ENCODE measurements at regions not wholly inside any gene's neighbourhood (a gene's known extent, or its start where the extent isn't known, plus 50 kb on each side); places are given as distances from the start of the nearest gene placed in this dataset.

DNA sequence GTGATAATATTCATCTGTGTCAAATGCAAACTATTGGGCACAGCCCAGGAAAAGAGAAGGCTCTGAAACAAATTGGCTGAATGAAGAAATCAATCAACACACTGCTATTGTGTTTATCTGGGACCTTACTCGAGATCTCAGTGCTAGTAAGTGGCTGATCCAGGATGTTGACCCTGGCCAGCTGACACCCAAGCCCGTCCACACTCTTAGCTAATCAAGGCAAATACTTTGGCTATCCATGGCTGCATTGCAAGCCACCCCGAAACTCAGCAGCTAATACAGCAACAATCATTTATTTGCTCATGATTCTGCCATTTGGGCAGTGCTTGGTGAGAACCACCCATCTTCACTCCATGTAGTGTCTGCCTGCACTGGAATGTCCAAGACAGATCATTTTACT lies 74.1 kb upstream of the UBE3A start:
- H3K4me1 Mint-ChIP-seq = no peaks in the 10 kb centered on the region
- CTCF ChIA-PET = no interaction called here
- H3K4me3 Mint-ChIP-seq = no peak overlapping the region

DNA sequence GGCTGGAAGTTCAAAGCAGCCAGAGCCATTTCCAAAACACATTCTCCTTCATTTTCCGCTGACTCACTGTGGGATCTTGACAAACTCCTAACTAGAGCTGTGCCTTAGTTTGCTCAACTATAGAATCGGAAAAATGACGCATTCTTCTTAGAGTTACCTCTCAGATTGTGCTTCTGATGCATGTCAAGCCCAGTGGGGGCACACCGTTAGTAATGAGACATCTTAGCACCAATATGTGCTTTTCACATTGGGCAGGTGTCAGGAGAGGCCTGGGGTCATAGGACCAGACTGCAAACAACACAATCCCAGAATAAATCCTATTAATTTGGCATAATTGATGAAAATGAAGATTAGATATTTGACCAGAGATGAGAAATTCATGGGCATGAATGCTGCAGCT lies 71.3 kb upstream of the UBE3A start:
- no peak for DNase-seq
- no peaks in the 10 kb centered on the region for H3K4me1 Mint-ChIP-seq
- CTCF ChIA-PET = interaction anchor here (1.0 to 1.4 kb wide), 2 partner anchors 424 to 751 kb away, joined by 3 to 7 read pairs; no protein-coding TSS in a partner anchor
- no peak overlapping the region for H3K27ac Mint-ChIP-seq
- H3K36me3 Mint-ChIP-seq (ENCODE audit: low read depth) = no peaks in the 10 kb centered on the region
- no peaks in the 10 kb centered on the region for H3K9me3 Mint-ChIP-seq
- POLR2A ChIA-PET = no interaction called here
- H3K4me3 Mint-ChIP-seq = no peak overlapping the region
- H3K27me3 Mint-ChIP-seq = no peaks in the 10 kb centered on the region

More for the DNA sequence above, 74.1 kb upstream of the UBE3A start:
- Mint-ChIP-seq H3K9me3 (no peaks in the 10 kb centered on the region), H3K36me3 (ENCODE audit: low read depth) (no peaks in the 10 kb centered on the region), H3K27me3 (no peaks in the 10 kb centered on the region), H3K27ac (no peak overlapping the region)
- POLR2A ChIA-PET = no interaction called here
- no peak for DNase-seq

DNA sequence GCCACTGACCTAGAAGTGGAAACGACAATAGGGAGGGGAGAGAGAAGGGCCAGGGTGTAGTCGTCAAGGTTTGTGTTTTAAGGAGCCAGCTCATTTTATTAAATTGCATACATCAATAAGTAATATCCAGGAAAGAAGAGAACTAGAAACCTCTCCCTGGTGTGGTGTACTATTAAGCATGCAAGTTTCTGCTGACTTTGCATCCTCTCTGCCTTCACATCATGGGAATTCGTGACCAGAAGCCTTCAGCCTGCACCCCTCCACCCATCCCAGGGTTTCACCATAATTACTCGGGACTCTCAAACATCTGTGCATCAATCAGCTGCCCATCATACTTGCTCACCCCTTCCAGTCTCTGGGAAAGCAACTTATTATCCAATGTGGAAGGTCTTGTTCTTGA lies 70.9 kb upstream of the UBE3A start:
- no peak overlapping the region for H3K27ac Mint-ChIP-seq
- ChIA-PET CTCF (interaction anchor here (1.0 to 2.4 kb wide), 2 partner anchors 424 to 751 kb away, joined by 3 to 17 read pairs; no protein-coding TSS in a partner anchor), POLR2A (no interaction called here)
- no peaks in the 10 kb centered on the region for H3K27me3 Mint-ChIP-seq
- H3K4me3 Mint-ChIP-seq = no peak overlapping the region
- no peaks in the 10 kb centered on the region for H3K36me3 Mint-ChIP-seq (ENCODE audit: low read depth)
- H3K4me1 Mint-ChIP-seq = no peaks in the 10 kb centered on the region
- H3K9me3 Mint-ChIP-seq = no peaks in the 10 kb centered on the region
- no peak for DNase-seq

DNA sequence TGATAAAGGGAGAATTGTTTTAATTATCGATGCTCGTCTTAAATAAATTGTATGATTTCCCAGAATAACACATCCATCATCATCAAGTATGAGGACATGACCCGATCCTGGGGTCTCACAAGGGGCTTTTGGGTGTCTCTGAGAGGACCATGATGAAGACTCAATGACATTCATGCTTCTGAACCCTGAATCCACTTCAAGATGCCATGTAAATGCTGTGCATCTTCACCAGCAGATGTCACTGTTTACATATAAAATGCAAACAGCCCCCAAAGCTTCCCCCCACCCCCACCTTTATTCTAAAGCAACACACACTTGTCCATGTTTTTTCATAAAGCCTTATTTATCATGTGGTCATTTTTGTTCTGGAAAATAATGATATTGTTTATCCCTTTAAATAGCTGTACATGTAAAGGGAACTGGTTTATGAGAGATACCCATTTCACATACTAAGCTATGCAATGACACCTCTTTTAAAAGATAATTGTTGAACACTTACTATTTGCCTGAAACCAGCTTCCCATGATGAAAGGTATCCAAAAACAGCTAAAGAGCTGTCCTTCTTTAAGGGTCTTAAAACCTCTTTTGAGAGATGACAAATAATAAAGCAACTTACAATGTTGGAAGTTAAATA lies 69.7 kb upstream of the UBE3A start:
- H3K9me3 Mint-ChIP-seq = no peaks in the 10 kb centered on the region
- no peak overlapping the region for H3K4me3 Mint-ChIP-seq
- no peaks in the 10 kb centered on the region for H3K27me3 Mint-ChIP-seq
- H3K36me3 Mint-ChIP-seq (ENCODE audit: low read depth) = no peaks in the 10 kb centered on the region
- no peak for DNase-seq
- H3K4me1 Mint-ChIP-seq = no peaks in the 10 kb centered on the region
- ChIA-PET POLR2A (no interaction called here), CTCF (interaction anchor here (0.6 to 2.4 kb wide), 14 partner anchors 8 to 752 kb away, joined by 3 to 17 read pairs (median 4); no protein-coding TSS in a partner anchor)
- H3K27ac Mint-ChIP-seq = no peak overlapping the region

DNA sequence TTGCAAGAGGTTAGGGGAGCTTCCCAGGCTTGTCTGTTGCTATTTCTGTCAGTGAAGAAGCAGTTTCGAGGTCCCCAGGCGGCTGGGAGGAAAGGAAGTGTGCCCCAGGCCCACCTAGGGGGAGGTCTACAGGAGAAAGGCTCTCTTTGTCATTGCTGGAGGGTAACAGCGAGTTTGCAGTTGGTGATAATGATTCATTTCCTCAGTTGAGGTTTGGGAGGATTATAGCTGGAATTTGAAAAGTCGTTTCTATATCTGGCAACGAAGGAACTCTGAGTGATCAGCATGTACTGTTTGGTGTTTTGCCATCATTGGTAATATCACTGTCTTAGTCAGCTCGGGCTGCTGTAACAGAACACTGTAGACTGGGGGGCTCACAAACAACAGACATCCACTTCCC lies 65.5 kb upstream of the UBE3A start:
- no peak overlapping the region for H3K4me3 Mint-ChIP-seq
- no peaks in the 10 kb centered on the region for H3K4me1 Mint-ChIP-seq
- no peaks in the 10 kb centered on the region for H3K9me3 Mint-ChIP-seq
- no peaks in the 10 kb centered on the region for H3K36me3 Mint-ChIP-seq (ENCODE audit: low read depth)
- H3K27ac Mint-ChIP-seq = no peak overlapping the region
- ChIA-PET POLR2A (no interaction called here), CTCF (no interaction called here)
- no peak for DNase-seq
- no peaks in the 10 kb centered on the region for H3K27me3 Mint-ChIP-seq

DNA sequence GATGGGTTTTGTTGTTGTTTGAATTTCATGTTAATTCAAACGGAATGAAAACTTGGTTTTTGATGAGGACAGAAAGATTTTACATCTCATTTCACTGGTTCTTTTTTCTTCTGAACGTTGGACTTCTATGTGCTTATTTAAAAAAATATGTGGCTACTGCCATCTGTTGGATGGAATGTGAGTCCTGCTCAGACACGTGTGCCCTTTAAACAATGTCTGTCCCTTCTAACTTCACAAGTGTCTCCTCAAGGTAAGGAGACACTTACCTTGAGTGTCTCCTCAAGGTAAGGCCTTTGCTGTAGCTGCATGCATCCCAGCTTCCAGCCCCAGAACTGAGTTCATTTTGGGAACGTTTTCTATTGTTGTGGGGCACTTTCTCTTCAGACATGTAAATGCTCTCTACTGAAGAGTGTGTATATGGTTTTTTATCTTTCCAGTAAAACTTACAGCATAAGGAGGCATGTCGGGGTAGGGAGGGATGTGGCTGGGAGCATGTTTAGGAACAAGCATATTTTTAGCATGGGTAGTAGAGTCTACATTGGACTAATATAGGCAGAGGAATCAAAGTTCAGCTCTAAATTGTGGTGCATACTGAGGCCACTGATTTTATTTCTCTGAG lies 63.1 kb upstream of the UBE3A start:
- no peaks in the 10 kb centered on the region for H3K4me1 Mint-ChIP-seq
- no peaks in the 10 kb centered on the region for H3K9me3 Mint-ChIP-seq
- H3K36me3 Mint-ChIP-seq (ENCODE audit: low read depth) = no peaks in the 10 kb centered on the region
- no peaks in the 10 kb centered on the region for H3K27me3 Mint-ChIP-seq
- H3K4me3 Mint-ChIP-seq = no peak overlapping the region
- ChIA-PET CTCF (no interaction called here), POLR2A (no interaction called here)
- H3K27ac Mint-ChIP-seq = no peak overlapping the region
- no peak for DNase-seq

DNA sequence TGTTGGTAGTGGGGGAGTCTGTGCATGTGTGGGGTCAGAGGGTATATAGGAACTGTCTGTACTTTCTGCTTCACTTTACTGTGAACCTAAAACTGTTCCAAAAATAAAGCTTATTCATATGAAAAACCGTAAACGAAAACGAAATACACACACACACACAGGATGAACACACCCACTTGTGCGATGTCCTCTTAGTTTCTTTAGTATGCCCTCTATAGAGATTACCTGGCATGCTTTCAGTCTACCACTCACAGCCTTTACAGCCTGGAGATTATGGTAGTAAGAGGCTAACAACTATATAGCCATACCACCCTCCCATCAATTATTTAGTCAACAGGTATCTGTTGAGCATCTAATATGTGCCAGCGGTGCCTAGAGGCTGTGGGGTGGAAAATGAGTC lies 60.0 kb upstream of the UBE3A start:
- no peak for DNase-seq
- no peaks in the 10 kb centered on the region for H3K27me3 Mint-ChIP-seq
- POLR2A ChIA-PET = no interaction called here
- no peaks in the 10 kb centered on the region for H3K4me1 Mint-ChIP-seq
- H3K4me3 Mint-ChIP-seq = no peak overlapping the region
- H3K36me3 Mint-ChIP-seq (ENCODE audit: low read depth) = no peaks in the 10 kb centered on the region
- H3K27ac Mint-ChIP-seq = no peak overlapping the region
- no peaks in the 10 kb centered on the region for H3K9me3 Mint-ChIP-seq
- CTCF ChIA-PET = interaction anchor here (1.7 kb wide), 1 partner anchor 8 kb away, joined by 5 read pairs; no protein-coding TSS in a partner anchor

DNA sequence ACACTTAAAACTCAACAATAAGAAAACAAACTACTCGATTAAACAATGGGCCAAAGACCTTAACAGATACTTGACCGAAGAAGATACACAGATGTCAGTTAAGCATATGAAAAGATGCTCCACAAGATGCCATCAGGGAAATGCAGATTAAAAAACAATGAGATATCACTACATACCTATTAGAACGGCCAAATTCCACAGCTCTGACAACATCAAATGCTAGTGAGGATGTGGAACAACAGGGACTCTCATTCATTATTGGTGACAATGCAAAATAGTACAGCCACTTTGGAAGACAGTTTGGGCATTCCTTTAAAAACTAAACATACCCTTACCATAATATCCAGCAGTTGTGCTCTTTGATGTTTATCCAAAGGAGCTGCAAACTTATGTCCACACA lies 59.1 kb upstream of the UBE3A start:
- no peaks in the 10 kb centered on the region for H3K4me1 Mint-ChIP-seq
- H3K27ac Mint-ChIP-seq = no peak overlapping the region
- H3K4me3 Mint-ChIP-seq = no peak overlapping the region
- ChIA-PET POLR2A (no interaction called here), CTCF (interaction anchor here (1.7 kb wide), 1 partner anchor 9 kb away, joined by 5 read pairs; no protein-coding TSS in a partner anchor)
- H3K9me3 Mint-ChIP-seq = no peaks in the 10 kb centered on the region
- DNase-seq = no peak
- H3K27me3 Mint-ChIP-seq = no peaks in the 10 kb centered on the region
- no peaks in the 10 kb centered on the region for H3K36me3 Mint-ChIP-seq (ENCODE audit: low read depth)

DNA sequence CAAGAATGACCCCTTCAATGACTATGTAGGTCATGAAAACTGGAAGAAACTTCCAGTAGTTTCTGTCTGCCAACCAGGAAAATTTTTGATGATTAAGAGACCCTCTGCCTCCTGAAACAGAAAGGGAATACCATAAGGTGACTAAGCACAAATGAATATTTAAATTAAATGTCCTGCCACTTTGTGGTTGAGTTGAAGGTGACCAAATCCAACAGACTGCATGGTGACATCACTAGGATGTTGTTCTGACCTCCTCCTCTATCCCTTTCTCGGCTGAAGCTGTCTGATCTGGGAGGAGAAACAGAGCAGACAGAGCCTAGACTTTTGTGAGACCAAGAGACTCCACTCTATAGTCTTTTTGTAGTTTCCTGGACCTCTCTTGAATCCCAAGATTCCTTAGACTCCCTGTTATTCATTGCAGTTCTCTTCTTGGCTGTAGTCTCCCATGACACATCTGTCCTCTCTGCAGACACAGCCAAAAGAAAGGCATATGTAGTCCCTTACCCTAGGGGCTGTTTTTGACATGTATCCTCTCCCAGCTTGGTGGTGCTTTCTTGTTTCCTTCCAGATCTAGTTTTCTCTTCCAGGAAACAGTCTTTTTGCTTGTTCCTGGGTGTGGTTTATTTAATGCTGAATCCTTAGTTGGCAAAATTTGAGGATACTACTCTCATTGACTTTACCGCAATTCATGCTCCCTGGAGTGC lies 55.2 kb upstream of the UBE3A start:
- CTCF ChIA-PET = no interaction called here
- no peak for DNase-seq
- H3K9me3 Mint-ChIP-seq = peaks cover 6% of the 10 kb centered on the region
- POLR2A ChIA-PET = no interaction called here
- no peak overlapping the region for H3K27ac Mint-ChIP-seq
- H3K36me3 Mint-ChIP-seq (ENCODE audit: low read depth) = no peaks in the 10 kb centered on the region
- H3K4me3 Mint-ChIP-seq = no peak overlapping the region
- no peaks in the 10 kb centered on the region for H3K27me3 Mint-ChIP-seq
- H3K4me1 Mint-ChIP-seq = no peaks in the 10 kb centered on the region

DNA sequence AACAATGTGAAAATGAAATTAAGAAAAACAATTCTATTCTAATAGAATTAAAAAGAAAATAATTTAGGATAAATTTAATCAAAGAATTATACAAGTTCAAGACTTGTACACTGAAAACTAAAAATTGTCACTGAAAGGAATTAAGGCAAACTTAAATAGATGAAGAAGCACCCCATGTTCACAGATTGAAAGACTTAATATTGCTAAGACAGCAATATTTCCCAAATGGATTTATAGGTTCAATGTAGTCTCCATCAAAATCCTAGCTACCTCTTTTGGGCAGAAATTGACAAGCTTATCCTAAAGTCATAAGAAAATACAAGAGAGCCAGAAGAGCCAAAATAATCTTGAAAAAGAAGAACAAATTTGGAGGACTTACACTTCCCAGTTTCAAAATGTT lies 53.5 kb upstream of the UBE3A start:
- Mint-ChIP-seq H3K4me3 (no peak overlapping the region), H3K36me3 (ENCODE audit: low read depth) (no peaks in the 10 kb centered on the region), H3K27ac (no peak overlapping the region), H3K27me3 (no peaks in the 10 kb centered on the region), H3K9me3 (peaks cover 9% of the 10 kb centered on the region), H3K4me1 (no peaks in the 10 kb centered on the region)
- ChIA-PET CTCF (no interaction called here), POLR2A (no interaction called here)
- no peak for DNase-seq
